ENCODE measurements at regions not wholly inside any gene's neighbourhood (a gene's known extent, or its start where the extent isn't known, plus 50 kb on each side); places are given as distances from the start of the nearest gene placed in this dataset.

GRCh38 chr1:82246050-82246449, 445.3 kb downstream of the ADGRL2 start:
- no peaks in the 10 kb centered on the region for H3K4me1 ChIP-seq
- no peak for TF ChIP-seq POLR2AphosphoS5 (IDR thresholded peaks at IDR 0.05)
- 48% methylated on average over 3 of the region's 3 CpGs for whole genome bisulfite sequencing
- H3K27ac ChIP-seq (replicated peaks in 1 of 4), result no peak overlapping the region
- no peaks in the 10 kb centered on the region for H3K27me3 ChIP-seq
- peaks cover 0 to 7% (median 0%) of the 10 kb centered on the region in 4 donors for H3K9me3 ChIP-seq
- intact Hi-C loops (cut with DNase I), result no loop called here
- H3K4me3 ChIP-seq, result no peak overlapping the region
- no peaks in the 10 kb centered on the region for H3K36me3 ChIP-seq
- no peak for DNase-seq (ENCODE audit: extremely low spot score)

- 94% methylated on average over 7 of the region's 7 CpGs for WGBS
- no peak for DNase-seq (ENCODE audit: extremely low spot score)
- intact Hi-C loops (cut with DNase I), result no loop called here
Measured at GRCh38 chr1:82245345-82246014, 444.7 kb downstream of the ADGRL2 start.

DNA sequence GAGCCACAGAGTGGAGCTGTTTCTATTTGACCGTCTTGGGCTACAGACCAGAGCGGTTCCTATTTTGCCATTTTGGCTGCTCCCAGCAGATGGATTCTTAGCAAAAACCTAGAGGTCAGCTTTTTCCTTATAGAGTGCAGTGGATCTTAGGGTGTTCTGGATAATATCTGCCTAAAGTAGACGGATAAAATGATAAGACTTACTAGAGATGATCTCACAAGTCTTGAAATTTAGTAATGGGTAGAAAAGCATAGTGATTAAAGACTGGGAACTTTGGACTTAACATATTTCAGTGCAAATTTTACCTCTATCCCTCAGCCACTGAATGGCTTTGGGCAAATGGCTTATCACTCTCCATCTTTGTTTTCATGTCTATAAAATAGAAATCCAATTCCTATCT, 439.8 kb downstream of the ADGRL2 start:
- no peak overlapping the region for H3K4me3 ChIP-seq
- 67% methylated on average over 3 of the region's 3 CpGs for WGBS
- H3K4me1 ChIP-seq, result no peaks in the 10 kb centered on the region
- H3K9me3 ChIP-seq, result peaks cover 0 to 7% (median 0%) of the 10 kb centered on the region in 4 donors
- no peak overlapping the region for H3K27ac ChIP-seq (replicated peaks in 1 of 4)
- TF ChIP-seq POLR2AphosphoS5 (IDR thresholded peaks at IDR 0.05), result no peak
- TF ChIP-seq POLR2A (IDR thresholded peaks at IDR 0.05; ENCODE audit: low read depth), result no peak
- TF ChIP-seq EP300 (IDR thresholded peaks at IDR 0.05), result no peak
- no peak for TF ChIP-seq CTCF (IDR thresholded peaks at IDR 0.05)
- intact Hi-C loops (cut with DNase I), result no loop called here
- no peak for DNase-seq (ENCODE audit: extremely low spot score)
- no peaks in the 10 kb centered on the region for H3K27me3 ChIP-seq
- H3K36me3 ChIP-seq, result no peaks in the 10 kb centered on the region

More at GRCh38 chr1:82245345-82246014, 444.7 kb downstream of the ADGRL2 start:
- Histone ChIP-seq H3K36me3 (no peaks in the 10 kb centered on the region), H3K4me1 (no peaks in the 10 kb centered on the region), H3K4me3 (no peak overlapping the region), H3K9me3 (peaks cover 0 to 7% (median 0%) of the 10 kb centered on the region in 4 donors), H3K27me3 (no peaks in the 10 kb centered on the region), H3K27ac (replicated peaks in 1 of 4) (no peak overlapping the region)
- TF ChIP-seq EP300 (IDR thresholded peaks at IDR 0.05) (no peak), POLR2AphosphoS5 (IDR thresholded peaks at IDR 0.05) (no peak), CTCF (IDR thresholded peaks at IDR 0.05) (no peak), POLR2A (IDR thresholded peaks at IDR 0.05; ENCODE audit: low read depth) (no peak)

GRCh38 chr1:82230667-82231066, 429.9 kb downstream of the ADGRL2 start:
- H3K27ac ChIP-seq (replicated peaks in 1 of 4), result no peak overlapping the region
- TF ChIP-seq CTCF (IDR thresholded peaks at IDR 0.05), result no peak
- no peak for TF ChIP-seq POLR2AphosphoS5 (IDR thresholded peaks at IDR 0.05)
- TF ChIP-seq POLR2A (IDR thresholded peaks at IDR 0.05; ENCODE audit: low read depth), result no peak
- no peak for TF ChIP-seq EP300 (IDR thresholded peaks at IDR 0.05)
- peaks cover 6 to 18% (median 13%) of the 10 kb centered on the region in 4 donors for H3K4me1 ChIP-seq
- DNase-seq (ENCODE audit: extremely low spot score), result no peak
- H3K9me3 ChIP-seq, result peaks cover 0 to 13% (median 3%) of the 10 kb centered on the region in 4 donors
- intact Hi-C loops (cut with DNase I), result no loop called here
- no peak overlapping the region for H3K4me3 ChIP-seq
- H3K36me3 ChIP-seq, result no peaks in the 10 kb centered on the region
- H3K27me3 ChIP-seq, result no peaks in the 10 kb centered on the region
- WGBS, result 87% methylated on average over 4 of the region's 4 CpGs

- Histone ChIP-seq H3K27ac (replicated peaks in 1 of 4) (peak overlapping the region in 1 of 4 donors; percentile 9), H3K9me3 (no peaks in the 10 kb centered on the region), H3K4me3 (no peak overlapping the region), H3K27me3 (no peaks in the 10 kb centered on the region), H3K4me1 (peaks cover 6 to 25% (median 15%) of the 10 kb centered on the region in 4 donors), H3K36me3 (no peaks in the 10 kb centered on the region)
- WGBS, result 57% methylated on average over 3 of the region's 3 CpGs
- no peak for DNase-seq (ENCODE audit: extremely low spot score)
- TF ChIP-seq POLR2AphosphoS5 (IDR thresholded peaks at IDR 0.05), result no peak
- TF ChIP-seq CTCF (IDR thresholded peaks at IDR 0.05), result no peak
- no peak for TF ChIP-seq POLR2A (IDR thresholded peaks at IDR 0.05; ENCODE audit: low read depth)
- TF ChIP-seq EP300 (IDR thresholded peaks at IDR 0.05), result no peak
- intact Hi-C loops (cut with DNase I), result no loop called here
Measured at GRCh38 chr1:82227306-82228095, 426.8 kb downstream of the ADGRL2 start.
